Trophoblast cell (in vitro differentiated cells and primary cell): ENCODE measurements at regions not wholly inside any gene's neighbourhood (a gene's known extent, or its start where the extent isn't known, plus 50 kb on each side); places are given as distances from the start of the nearest gene placed in this dataset.

Experiments
- DNase-seq, 2 donors: peaks; one replicate each; pipeline ENCODE4 v3.0.0-alpha.2; 2016
- H2AFZ ChIP-seq: 2 replicates; pipeline ENCODE4 v1.6.1; 2013; ENCODE audit warnings: low read length, moderate library complexity, mild to moderate bottlenecking; ENCODE audit not compliant: insufficient read depth, poor library complexity
- H2AK5ac ChIP-seq: 2 replicates; pipeline ENCODE4 v1.6.1; 2013; ENCODE audit warnings: mild to moderate bottlenecking, low read length
- H2BK120ac ChIP-seq: 2 replicates; pipeline ENCODE4 v1.6.1; 2013; ENCODE audit warnings: low read length, mild to moderate bottlenecking, moderate library complexity; ENCODE audit not compliant: insufficient read depth, poor library complexity
- H2BK12ac ChIP-seq: 2 replicates; pipeline ENCODE4 v1.6.1; 2013; ENCODE audit warnings: mild to moderate bottlenecking, low read length, moderate library complexity
- H2BK5ac ChIP-seq: 2 replicates; pipeline ENCODE4 v1.6.1; 2013; ENCODE audit warnings: low read length, low read depth, moderate library complexity, mild to moderate bottlenecking; ENCODE audit not compliant: poor library complexity
- H3K14ac ChIP-seq: 2 replicates; pipeline ENCODE4 v1.6.1; 2013; ENCODE audit warnings: mild to moderate bottlenecking, low read length
- H3K18ac ChIP-seq: 2 replicates; pipeline ENCODE4 v1.6.1; 2013; ENCODE audit warnings: mild to moderate bottlenecking, low read length
- H3K23ac ChIP-seq: 2 replicates; pipeline ENCODE4 v1.6.1; 2013; ENCODE audit warnings: low read length
- H3K27ac ChIP-seq: 2 replicates; pipeline ENCODE4 v1.5.1; 2013; ENCODE audit warnings: low read depth, mild to moderate bottlenecking, inconsistent platforms, low read length, moderate library complexity
- H3K27me3 ChIP-seq: 2 replicates; pipeline ENCODE4 v1.6.1; 2013; ENCODE audit warnings: inconsistent platforms, mild to moderate bottlenecking, low read length, moderate library complexity; ENCODE audit not compliant: insufficient read depth
- H3K36me3 ChIP-seq, 2 experiments: 1 replicate in 1 of 2; 2 replicates in 1 of 2; pipeline ENCODE4 v1.6.1; 2013; ENCODE audit warnings: low read length in 2 of 2, mild to moderate bottlenecking in 2 of 2, moderate library complexity in 1 of 2; ENCODE audit not compliant: insufficient read depth in 2 of 2, control insufficient read depth in 1 of 2
- H3K4ac ChIP-seq: 2 replicates; pipeline ENCODE4 v1.6.1; 2013; ENCODE audit warnings: low read depth, mild to moderate bottlenecking, low read length, moderate library complexity
- H3K4me1 ChIP-seq, 2 experiments: 1 replicate in 1 of 2; 2 replicates in 1 of 2; pipeline ENCODE4 v1.6.1; 2013; ENCODE audit warnings: low read length in 2 of 2, mild to moderate bottlenecking in 2 of 2, moderate library complexity in 1 of 2; ENCODE audit not compliant: insufficient read depth in 2 of 2, control insufficient read depth in 1 of 2
- H3K4me2 ChIP-seq: 2 replicates; pipeline ENCODE4 v1.6.1; 2013; ENCODE audit warnings: inconsistent platforms, mild to moderate bottlenecking, low read length, moderate library complexity
- H3K4me3 ChIP-seq: 2 replicates; pipeline ENCODE4 v1.5.1; 2013; ENCODE audit warnings: mild to moderate bottlenecking, low read depth, low read length, inconsistent platforms
- H3K79me1 ChIP-seq: one replicate; pipeline ENCODE4 v1.6.1; 2013; ENCODE audit warnings: low read length
- H3K79me2 ChIP-seq: 2 replicates; pipeline ENCODE4 v1.6.1; 2013; ENCODE audit warnings: low read length, mild to moderate bottlenecking; ENCODE audit not compliant: control insufficient read depth, insufficient read depth, poor library complexity
- H3K9ac ChIP-seq: 2 replicates; pipeline ENCODE4 v1.6.1; 2013; ENCODE audit warnings: mild to moderate bottlenecking, low read length
- H3K9me3 ChIP-seq: 2 replicates; pipeline ENCODE4 v1.6.1; 2013; ENCODE audit warnings: low read depth, mild to moderate bottlenecking, control low read depth, inconsistent platforms, low read length; ENCODE audit not compliant: insufficient read depth
- H4K12ac ChIP-seq: 2 replicates; pipeline ENCODE4 v1.6.1; 2013; ENCODE audit warnings: low read depth, mild to moderate bottlenecking, low read length, moderate library complexity
- H4K8ac ChIP-seq: 2 replicates; pipeline ENCODE4 v1.6.1; 2013; ENCODE audit warnings: low read depth, mild to moderate bottlenecking, low read length, moderate library complexity
- H4K91ac ChIP-seq: one replicate; pipeline ENCODE4 v1.6.1; 2013; ENCODE audit warnings: low read depth, mild to moderate bottlenecking, low read length, moderate library complexity
- WGBS: extraction: QIAGEN DNeasy Blood & Tissue Kit; methylation state at CpG from one replicate; pipeline ENCODE4 v1.1.7; 2013; ENCODE audit warnings: missing lambda C conversion rate; ENCODE audit not compliant: insufficient read length, insufficient coverage; ENCODE audit errors: extremely low coverage; 5-methylcytosine and 5-hydroxymethylcytosine counted together

DNA sequence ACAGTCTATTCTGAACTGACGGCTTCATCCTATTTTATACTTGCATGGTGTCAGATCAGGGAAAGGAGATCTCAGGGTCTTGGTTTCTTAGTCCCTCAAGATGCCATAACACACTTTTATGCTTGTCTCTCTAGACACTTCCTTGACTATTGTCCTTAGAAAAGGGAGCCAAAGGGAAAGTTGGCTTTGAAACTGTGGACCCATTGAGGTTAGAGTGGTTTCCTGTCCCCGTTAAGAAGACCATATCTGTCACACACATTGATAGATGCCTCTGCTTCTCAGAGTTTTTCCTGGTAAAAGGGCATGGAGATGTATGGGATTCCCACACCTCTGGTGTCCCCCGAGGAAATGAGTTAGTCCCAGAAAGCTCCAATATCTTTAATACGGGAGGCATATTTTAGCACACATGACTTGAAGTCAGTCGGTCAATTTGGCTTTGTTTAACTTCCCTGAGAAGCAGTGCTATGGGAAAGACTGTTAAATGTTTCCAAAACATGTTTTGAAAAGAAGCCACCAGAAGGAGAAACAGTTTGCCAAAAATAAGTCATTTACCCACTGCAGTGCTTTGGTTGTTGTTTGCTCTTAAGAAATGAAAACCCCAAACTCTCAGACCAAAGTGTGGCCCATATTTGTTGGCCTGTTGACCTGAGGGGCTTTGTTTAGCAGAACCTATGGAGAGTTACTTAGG, 133.4 kb upstream of the CXCR4 start:
- Histone ChIP-seq H3K4ac (no peak overlapping the region), H3K79me2 (no peaks in the 10 kb centered on the region), H3K23ac (no peak overlapping the region), H4K12ac (no peak overlapping the region), H3K27me3 (no peaks in the 10 kb centered on the region), H2BK12ac (no peak overlapping the region), H3K36me3 (no peaks in the 10 kb centered on the region), H3K79me1 (no peaks in the 10 kb centered on the region), H3K18ac (no peak overlapping the region), H2AFZ (no peak overlapping the region), H3K14ac (no peak overlapping the region), H3K27ac (no peak overlapping the region), H3K9ac (no peak overlapping the region), H4K91ac (no peak overlapping the region), H2BK5ac (no peak overlapping the region), H4K8ac (no peak overlapping the region), H2AK5ac (no peak overlapping the region), H3K4me3 (no peak overlapping the region), H2BK120ac (no peak overlapping the region), H3K9me3 (peaks cover 2% of the 10 kb centered on the region), H3K4me1 (no peaks in the 10 kb centered on the region), H3K4me2 (no peak overlapping the region)
- no CpG with 5 or more reads among the region's 5 CpGs for WGBS
- DNase-seq = no peak

DNA sequence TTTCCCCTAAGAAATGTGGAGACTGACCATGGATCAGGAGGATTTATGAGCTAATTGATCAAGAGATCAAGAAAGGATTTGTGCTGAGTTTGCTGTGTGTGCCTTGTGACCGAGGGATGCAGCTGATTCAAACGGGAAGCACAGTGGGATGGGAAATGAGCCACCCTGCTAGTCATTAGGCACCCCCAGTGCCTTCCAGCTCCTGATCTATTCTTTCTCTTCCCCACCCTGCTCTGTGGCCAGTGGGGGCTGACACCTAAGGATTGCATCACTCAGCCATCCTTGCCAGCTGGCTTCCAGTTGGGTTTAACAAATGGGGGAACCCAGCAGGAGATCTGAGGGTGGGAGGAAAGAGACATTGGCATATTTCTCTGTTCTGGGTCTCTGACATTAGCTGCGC, 132.2 kb upstream of the CXCR4 start:
- H3K27ac ChIP-seq = no peak overlapping the region
- no peaks in the 10 kb centered on the region for H3K79me2 ChIP-seq
- no peak overlapping the region for H3K14ac ChIP-seq
- H3K4ac ChIP-seq = no peak overlapping the region
- H3K18ac ChIP-seq = no peak overlapping the region
- no peak overlapping the region for H2BK12ac ChIP-seq
- H3K23ac ChIP-seq = no peak overlapping the region
- H2BK5ac ChIP-seq = no peak overlapping the region
- no peak overlapping the region for H4K12ac ChIP-seq
- no peak overlapping the region for H3K4me2 ChIP-seq
- no peak overlapping the region for H2AK5ac ChIP-seq
- H3K4me3 ChIP-seq = no peak overlapping the region
- no peak for DNase-seq
- no peaks in the 10 kb centered on the region for H3K27me3 ChIP-seq
- H4K8ac ChIP-seq = no peak overlapping the region
- H3K36me3 ChIP-seq = no peaks in the 10 kb centered on the region
- no peak overlapping the region for H3K9ac ChIP-seq
- no CpG with 5 or more reads among the region's 3 CpGs for WGBS
- no peak overlapping the region for H4K91ac ChIP-seq
- H3K4me1 ChIP-seq = no peaks in the 10 kb centered on the region
- H2AFZ ChIP-seq = no peak overlapping the region
- H3K9me3 ChIP-seq = peaks cover 2% of the 10 kb centered on the region
- no peaks in the 10 kb centered on the region for H3K79me1 ChIP-seq
- H2BK120ac ChIP-seq = no peak overlapping the region

GRCh38 chr2:136248907-136249306, 131.0 kb upstream of the CXCR4 start:
- Histone ChIP-seq H3K79me1 (no peaks in the 10 kb centered on the region), H2BK120ac (no peak overlapping the region), H2AK5ac (no peak overlapping the region), H2BK12ac (no peak overlapping the region), H4K8ac (no peak overlapping the region), H3K23ac (no peak overlapping the region), H4K12ac (no peak overlapping the region), H3K79me2 (no peaks in the 10 kb centered on the region), H3K18ac (no peak overlapping the region), H2BK5ac (no peak overlapping the region), H3K4me2 (no peak overlapping the region), H3K9me3 (peaks cover 2% of the 10 kb centered on the region), H3K9ac (no peak overlapping the region), H2AFZ (no peak overlapping the region), H3K36me3 (no peaks in the 10 kb centered on the region), H3K4ac (no peak overlapping the region), H3K27ac (no peak overlapping the region), H3K27me3 (no peaks in the 10 kb centered on the region), H3K14ac (no peak overlapping the region), H3K4me1 (no peaks in the 10 kb centered on the region), H4K91ac (no peak overlapping the region), H3K4me3 (no peak overlapping the region)
- no peak for DNase-seq
- WGBS = no CpG with 5 or more reads among the region's 2 CpGs

- DNase-seq = no peak
- H3K9ac ChIP-seq = no peak overlapping the region
- H4K91ac ChIP-seq = no peak overlapping the region
- H3K23ac ChIP-seq = no peak overlapping the region
- H3K27ac ChIP-seq = no peak overlapping the region
- no CpG with 5 or more reads among the region's 2 CpGs for WGBS
- H2BK120ac ChIP-seq = no peak overlapping the region
- no peak overlapping the region for H4K8ac ChIP-seq
- H4K12ac ChIP-seq = no peak overlapping the region
- H3K9me3 ChIP-seq = peaks cover 2% of the 10 kb centered on the region
- H3K4me2 ChIP-seq = no peak overlapping the region
- no peak overlapping the region for H3K18ac ChIP-seq
- H3K14ac ChIP-seq = no peak overlapping the region
- H3K4me1 ChIP-seq = no peaks in the 10 kb centered on the region
- no peak overlapping the region for H2AFZ ChIP-seq
- no peak overlapping the region for H3K4me3 ChIP-seq
- no peak overlapping the region for H3K4ac ChIP-seq
- no peaks in the 10 kb centered on the region for H3K79me1 ChIP-seq
- H3K27me3 ChIP-seq = no peaks in the 10 kb centered on the region
- no peaks in the 10 kb centered on the region for H3K36me3 ChIP-seq
- H2BK12ac ChIP-seq = no peak overlapping the region
- no peaks in the 10 kb centered on the region for H3K79me2 ChIP-seq
- no peak overlapping the region for H2BK5ac ChIP-seq
- H2AK5ac ChIP-seq = no peak overlapping the region
Observed at GRCh38 chr2:136248242-136248641, 130.3 kb upstream of the CXCR4 start.
